HG03159 (cell line): ENCODE measurements at regions not wholly inside any gene's neighbourhood (a gene's known extent, or its start where the extent isn't known, plus 50 kb on each side); places are given as distances from the start of the nearest gene placed in this dataset.
"Not testable (repeated sequence)": the region's sequence is repeated elsewhere in the genome, so short reads cannot be mapped to it uniquely, and the experiment has no call there.

Experiments used
- ATAC-seq: cut with Tn5 transposase; IDR thresholded peaks from one replicate; pipeline ENCODE4 v1.9.1; 2021; ENCODE audit warnings: mild to moderate bottlenecking, moderate library complexity; ENCODE audit not compliant: unreplicated experiment

- no peak for ATAC-seq
Measured at GRCh38 chr4:97027728-97028410, 1115.4 kb downstream of the STPG2 start.

GRCh38 chr4:97028785-97029184 is 1114.5 kb downstream of the STPG2 start:
- no peak for ATAC-seq

- ATAC-seq, result not testable (repeated sequence)
Measured at GRCh38 chr4:97037411-97038145, 1105.7 kb downstream of the STPG2 start.

GRCh38 chr4:97038146-97038516 is 1105.1 kb downstream of the STPG2 start:
- no peak for ATAC-seq

GRCh38 chr4:97072666-97073065 is 1070.6 kb downstream of the STPG2 start:
- ATAC-seq, result no peak

- no peak for ATAC-seq
Measured at GRCh38 chr4:97073194-97073593, 1070.1 kb downstream of the STPG2 start.

GRCh38 chr4:97074531-97074930 is 1068.7 kb downstream of the STPG2 start:
- no peak for ATAC-seq

- ATAC-seq, result no peak
Measured at GRCh38 chr4:97081951-97082350, 1061.3 kb downstream of the STPG2 start.

- ATAC-seq, result not testable (repeated sequence)
Measured at GRCh38 chr4:97097036-97097435, 1046.2 kb downstream of the STPG2 start.

- not testable (repeated sequence) for ATAC-seq
Measured at GRCh38 chr4:97101171-97101570, 1042.1 kb downstream of the STPG2 start.

GRCh38 chr4:97103252-97103651 is 1040.0 kb downstream of the STPG2 start:
- ATAC-seq, result no peak

GRCh38 chr4:97104006-97104405 is 1039.3 kb downstream of the STPG2 start:
- ATAC-seq, result no peak

GRCh38 chr4:97104666-97105065 is 1038.6 kb downstream of the STPG2 start:
- no peak for ATAC-seq

GRCh38 chr4:97105347-97106099 is 1037.8 kb downstream of the STPG2 start:
- ATAC-seq, result no peak

GRCh38 chr4:97106161-97106560 is 1037.1 kb downstream of the STPG2 start:
- ATAC-seq, result no peak

GRCh38 chr4:97110506-97110905 is 1032.8 kb downstream of the STPG2 start:
- ATAC-seq, result no peak

GRCh38 chr4:97116511-97116910 is 1026.8 kb downstream of the STPG2 start:
- no peak for ATAC-seq

GRCh38 chr4:97121493-97121892 is 1021.8 kb downstream of the STPG2 start:
- no peak for ATAC-seq

- no peak for ATAC-seq
Measured at GRCh38 chr4:97123573-97123972, 1019.7 kb downstream of the STPG2 start.

GRCh38 chr4:97132435-97132834 is 1010.8 kb downstream of the STPG2 start:
- no peak for ATAC-seq

GRCh38 chr4:97134456-97134855 is 1008.8 kb downstream of the STPG2 start:
- no peak for ATAC-seq

- no peak for ATAC-seq
Measured at GRCh38 chr4:97139791-97140190, 1003.5 kb downstream of the STPG2 start.
